ENCODE measurements at regions not wholly inside any gene's neighbourhood (a gene's known extent, or its start where the extent isn't known, plus 50 kb on each side); places are given as distances from the start of the nearest gene placed in this dataset.

DNA sequence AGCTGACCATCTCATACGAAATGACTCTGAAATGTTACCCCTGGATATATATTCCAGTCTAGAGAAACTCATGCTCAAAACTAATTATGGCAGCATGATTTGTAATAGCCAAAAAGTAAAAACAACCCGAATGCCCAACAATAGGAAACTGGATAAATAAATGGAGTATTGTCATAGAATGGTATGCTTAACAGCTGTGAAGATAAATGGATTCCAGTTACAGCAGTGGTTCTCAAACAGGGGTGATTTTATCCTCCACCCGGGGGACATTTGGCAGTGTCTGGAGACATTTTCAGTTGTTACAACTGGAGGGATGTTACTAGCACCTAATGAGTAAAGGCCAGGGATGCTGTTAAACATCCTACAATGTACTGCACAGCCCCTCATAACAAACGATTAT is 52.3 kb upstream of the PIAS1 start:
- Histone ChIP-seq H3K79me2 (ENCODE audit: insufficient read depth, low read length) (no peaks in the 10 kb centered on the region), H3K36me3 (ENCODE audit: insufficient read depth, low read length) (no peaks in the 10 kb centered on the region), H3K4me3 (ENCODE audit: low read length, poor library complexity, severe bottlenecking) (no peak overlapping the region), H3K9ac (ENCODE audit: low read depth, low read length, poor library complexity, severe bottlenecking) (no peak overlapping the region), H3K4me1 (ENCODE audit: insufficient read depth, low read length, poor library complexity, severe bottlenecking) (peaks cover 4% of the 10 kb centered on the region), H3K4me2 (ENCODE audit: low read depth, low read length, poor library complexity, severe bottlenecking) (no peak overlapping the region), H4K20me1 (ENCODE audit: insufficient read depth, low read length, poor library complexity, severe bottlenecking) (no peaks in the 10 kb centered on the region), H3K27me3 (ENCODE audit: insufficient read depth, low read length, poor library complexity, severe bottlenecking) (no peaks in the 10 kb centered on the region), H2AFZ (ENCODE audit: low read length) (no peak overlapping the region), H3K9me3 (ENCODE audit: insufficient read depth, low read depth, low read length) (no peaks in the 10 kb centered on the region), H3F3A (ENCODE audit: low read depth) (no peaks in the 10 kb centered on the region), H3K9me2 (replicated peaks; ENCODE audit: low read depth, low read length) (no peaks in the 10 kb centered on the region)
- TF ChIP-seq, protein P1, sequence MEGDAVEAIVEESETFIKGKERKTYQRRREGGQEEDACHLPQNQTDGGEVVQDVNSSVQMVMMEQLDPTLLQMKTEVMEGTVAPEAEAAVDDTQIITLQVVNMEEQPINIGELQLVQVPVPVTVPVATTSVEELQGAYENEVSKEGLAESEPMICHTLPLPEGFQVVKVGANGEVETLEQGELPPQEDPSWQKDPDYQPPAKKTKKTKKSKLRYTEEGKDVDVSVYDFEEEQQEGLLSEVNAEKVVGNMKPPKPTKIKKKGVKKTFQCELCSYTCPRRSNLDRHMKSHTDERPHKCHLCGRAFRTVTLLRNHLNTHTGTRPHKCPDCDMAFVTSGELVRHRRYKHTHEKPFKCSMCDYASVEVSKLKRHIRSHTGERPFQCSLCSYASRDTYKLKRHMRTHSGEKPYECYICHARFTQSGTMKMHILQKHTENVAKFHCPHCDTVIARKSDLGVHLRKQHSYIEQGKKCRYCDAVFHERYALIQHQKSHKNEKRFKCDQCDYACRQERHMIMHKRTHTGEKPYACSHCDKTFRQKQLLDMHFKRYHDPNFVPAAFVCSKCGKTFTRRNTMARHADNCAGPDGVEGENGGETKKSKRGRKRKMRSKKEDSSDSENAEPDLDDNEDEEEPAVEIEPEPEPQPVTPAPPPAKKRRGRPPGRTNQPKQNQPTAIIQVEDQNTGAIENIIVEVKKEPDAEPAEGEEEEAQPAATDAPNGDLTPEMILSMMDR (conservative IDR thresholded peaks at IDR 0.05; ENCODE audit: low read length) = no peak
- TF ChIP-seq EZH2phosphoT487 (IDR thresholded peaks at IDR 0.05; ENCODE audit: borderline replicate concordance) = no peak

DNA sequence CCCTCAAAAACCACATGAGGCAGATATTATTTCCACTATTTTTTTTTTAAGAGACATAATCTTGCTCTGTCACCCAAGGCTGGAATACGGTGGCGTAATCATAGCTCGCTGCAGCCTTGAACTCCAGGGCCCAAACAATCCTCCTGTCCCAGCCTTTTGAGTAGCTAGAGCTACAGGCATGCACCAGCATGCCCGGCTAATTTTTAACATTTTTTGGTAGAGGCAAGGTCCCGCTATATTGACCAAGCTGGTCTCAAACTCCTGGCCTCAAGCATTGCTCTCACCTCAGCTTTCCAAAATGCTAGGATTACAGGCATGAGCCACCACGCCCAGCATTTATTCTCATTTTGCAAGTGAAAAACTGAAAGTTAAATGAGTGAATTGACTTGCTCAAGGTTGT is 50.8 kb upstream of the PIAS1 start:
- no peaks in the 10 kb centered on the region for H3K4me1 ChIP-seq (ENCODE audit: insufficient read depth, low read length, poor library complexity, severe bottlenecking)
- H3K9me3 ChIP-seq (ENCODE audit: insufficient read depth, low read depth, low read length) = no peaks in the 10 kb centered on the region
- no peak for TF ChIP-seq EZH2phosphoT487 (IDR thresholded peaks at IDR 0.05; ENCODE audit: borderline replicate concordance)
- TF ChIP-seq, protein P1 (conservative IDR thresholded peaks at IDR 0.05; ENCODE audit: low read length) = no peak
- H3K4me3 ChIP-seq (ENCODE audit: low read length, poor library complexity, severe bottlenecking) = no peak overlapping the region
- no peaks in the 10 kb centered on the region for H3F3A ChIP-seq (ENCODE audit: low read depth)
- H3K9ac ChIP-seq (ENCODE audit: low read depth, low read length, poor library complexity, severe bottlenecking) = no peak overlapping the region
- H2AFZ ChIP-seq (ENCODE audit: low read length) = no peak overlapping the region
- H3K36me3 ChIP-seq (ENCODE audit: insufficient read depth, low read length) = no peaks in the 10 kb centered on the region
- no peak overlapping the region for H3K4me2 ChIP-seq (ENCODE audit: low read depth, low read length, poor library complexity, severe bottlenecking)
- H3K9me2 ChIP-seq (replicated peaks; ENCODE audit: low read depth, low read length) = no peaks in the 10 kb centered on the region
- no peaks in the 10 kb centered on the region for H3K79me2 ChIP-seq (ENCODE audit: insufficient read depth, low read length)
- no peaks in the 10 kb centered on the region for H4K20me1 ChIP-seq (ENCODE audit: insufficient read depth, low read length, poor library complexity, severe bottlenecking)
- no peaks in the 10 kb centered on the region for H3K27me3 ChIP-seq (ENCODE audit: insufficient read depth, low read length, poor library complexity, severe bottlenecking)

Measured in Loucy (cell line).